Activated naive CD8-positive, alpha-beta T cell treated with anti-CD3 and anti-CD28 coated beads, Interleukin-2, amount 10 ng/mL, durations not matched to agents 7 days and 5 days (primary cell): ENCODE measurements at regions not wholly inside any gene's neighbourhood (a gene's known extent, or its start where the extent isn't known, plus 50 kb on each side); places are given as distances from the start of the nearest gene placed in this dataset.

Experiments used
- ATAC-seq: fragments of 150-1000 bp; cut with Tn5 transposase; one replicate; pipeline ENCODE4 v1.10.0; 2021; ENCODE audit warnings: low read depth, moderate library complexity
- POLR2A ChIA-PET: fragments of 350-600 bp; sonication (Branson Sonifier 250); formaldehyde crosslinking; loops from one replicate; lab custom pipeline; 2021; ENCODE audit warnings: antibody characterized with exemption; lab: Charles Lee
- DNase-seq: peaks from one replicate; pipeline ENCODE4 v3.0.0; 2021
- H3K27ac Mint-ChIP-seq: one replicate; pipeline ENCODE4 v1.8.0; 2022; ENCODE audit warnings: mild to moderate bottlenecking, mixed read lengths
- H3K27me3 Mint-ChIP-seq: one replicate; pipeline ENCODE4 v1.8.0; 2022; ENCODE audit warnings: mild to moderate bottlenecking, moderate library complexity, mixed read lengths
- H3K36me3 Mint-ChIP-seq: one replicate; pipeline ENCODE4 v1.8.0; 2021; ENCODE audit warnings: mild to moderate bottlenecking, mixed read lengths
- H3K4me1 Mint-ChIP-seq: one replicate; pipeline ENCODE4 v1.8.0; 2021; ENCODE audit warnings: mixed read lengths
- H3K4me3 Mint-ChIP-seq: one replicate; pipeline ENCODE4 v1.8.0; 2022; ENCODE audit warnings: mild to moderate bottlenecking, moderate library complexity, mixed read lengths
- H3K9me3 Mint-ChIP-seq: one replicate; pipeline ENCODE4 v1.8.0; 2021; ENCODE audit warnings: mixed read lengths

GRCh38 chr5:158033076-158033475, 174.1 kb upstream of the CLINT1 start:
- Mint-ChIP-seq H3K4me3 (no peak overlapping the region), H3K36me3 (no peaks in the 10 kb centered on the region), H3K27me3 (peaks cover 22% of the 10 kb centered on the region), H3K4me1 (no peaks in the 10 kb centered on the region), H3K27ac (no peak overlapping the region), H3K9me3 (peaks cover 15% of the 10 kb centered on the region)
- no peak for DNase-seq
- ATAC-seq, result no peak
- POLR2A ChIA-PET, result no interaction called here

DNA sequence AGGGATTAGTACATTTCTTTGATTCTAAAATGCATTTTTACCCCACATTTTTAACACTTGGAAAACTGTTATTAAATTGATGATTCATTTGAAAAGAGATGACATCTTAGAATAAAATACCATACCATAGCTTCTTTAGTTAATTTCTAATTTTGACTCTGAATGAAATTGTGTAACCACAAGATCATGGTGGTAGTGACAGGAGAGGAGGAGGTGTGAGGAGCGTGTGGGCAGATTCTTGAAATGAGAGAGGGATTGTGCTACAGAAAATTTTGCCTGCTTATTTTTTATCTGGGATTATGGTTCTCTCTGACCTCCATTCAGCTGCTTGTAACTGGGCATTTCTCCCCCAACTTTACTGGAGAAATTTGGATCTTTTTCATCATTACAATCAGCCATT, 173.3 kb upstream of the CLINT1 start:
- DNase-seq (no peak), ATAC-seq (no peak)
- POLR2A ChIA-PET, result no interaction called here
- no peaks in the 10 kb centered on the region for H3K36me3 Mint-ChIP-seq
- H3K27ac Mint-ChIP-seq, result no peak overlapping the region
- peaks cover 15% of the 10 kb centered on the region for H3K9me3 Mint-ChIP-seq
- no peak overlapping the region for H3K4me3 Mint-ChIP-seq
- H3K4me1 Mint-ChIP-seq, result no peaks in the 10 kb centered on the region
- peaks cover 22% of the 10 kb centered on the region for H3K27me3 Mint-ChIP-seq

- DNase-seq, result no peak
- peaks cover 26% of the 10 kb centered on the region for H3K27me3 Mint-ChIP-seq
- H3K4me1 Mint-ChIP-seq, result no peaks in the 10 kb centered on the region
- H3K4me3 Mint-ChIP-seq, result no peak overlapping the region
- H3K9me3 Mint-ChIP-seq, result peaks cover 2% of the 10 kb centered on the region
- ATAC-seq, result no peak
- POLR2A ChIA-PET, result no interaction called here
- H3K27ac Mint-ChIP-seq, result no peak overlapping the region
- no peaks in the 10 kb centered on the region for H3K36me3 Mint-ChIP-seq
Observed at GRCh38 chr5:158027806-158028775, 169.1 kb upstream of the CLINT1 start.

DNA sequence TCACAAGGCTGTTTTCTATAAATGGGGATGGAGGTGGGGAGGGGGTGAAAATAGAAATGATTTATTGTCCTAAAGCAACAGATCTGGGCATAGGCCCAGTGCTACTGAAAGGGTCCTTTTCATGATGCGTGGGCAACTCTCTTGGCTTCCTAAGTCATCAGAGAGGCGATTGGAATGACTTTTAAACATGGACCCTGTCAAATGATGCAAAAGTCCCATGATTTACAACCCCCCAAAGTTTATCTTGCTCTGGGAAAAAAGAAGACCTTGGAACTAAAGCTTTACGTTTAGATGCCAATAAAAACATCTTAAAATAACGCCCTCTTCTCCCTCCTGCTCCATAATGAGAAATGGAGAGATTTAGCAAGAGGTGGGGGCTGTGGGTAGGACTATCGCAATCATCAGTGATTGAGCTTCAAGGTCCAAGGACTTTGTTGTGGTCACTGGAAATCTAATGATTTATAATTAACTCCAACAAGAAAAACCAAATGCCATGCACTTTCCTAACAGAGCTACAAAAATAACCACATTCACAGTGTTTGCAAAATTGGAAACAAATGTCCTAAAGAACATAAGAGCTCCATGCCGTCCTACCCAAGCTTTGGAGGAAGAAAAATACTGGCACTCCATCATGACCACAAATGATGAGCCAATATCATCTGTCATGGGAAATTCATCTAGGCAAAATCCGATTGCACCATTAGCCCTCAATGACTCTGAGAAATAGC, 167.5 kb upstream of the CLINT1 start:
- Mint-ChIP-seq H3K36me3 (no peaks in the 10 kb centered on the region), H3K9me3 (no peaks in the 10 kb centered on the region), H3K27ac (no peak overlapping the region), H3K27me3 (peaks cover 19% of the 10 kb centered on the region), H3K4me3 (no peak overlapping the region), H3K4me1 (no peaks in the 10 kb centered on the region)
- POLR2A ChIA-PET, result no interaction called here
- DNase-seq (no peak), ATAC-seq (no peak)

DNA sequence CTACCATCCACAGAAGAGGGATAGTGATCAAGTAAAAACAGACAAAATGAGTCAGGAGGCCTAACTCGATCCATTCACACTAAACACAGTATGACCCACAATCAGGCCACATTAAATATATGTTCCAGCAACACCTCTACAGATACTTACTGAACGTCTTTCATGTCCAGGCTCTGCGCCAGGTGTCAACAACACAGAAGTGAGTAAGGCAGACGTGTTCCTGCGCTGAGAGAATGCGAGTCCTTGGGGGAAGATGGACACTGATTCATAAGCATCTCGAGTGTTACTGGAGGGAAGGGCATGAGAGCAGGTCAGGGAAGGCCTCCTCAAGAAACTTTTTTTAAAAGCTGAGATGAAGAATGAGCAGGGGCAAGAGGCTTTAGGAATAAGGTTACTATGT, 164.3 kb upstream of the CLINT1 start:
- Mint-ChIP-seq H3K27ac (no peak overlapping the region), H3K36me3 (no peaks in the 10 kb centered on the region), H3K9me3 (no peaks in the 10 kb centered on the region), H3K4me1 (no peaks in the 10 kb centered on the region), H3K27me3 (peaks cover 9% of the 10 kb centered on the region), H3K4me3 (no peak overlapping the region)
- POLR2A ChIA-PET, result no interaction called here
- no peak for ATAC-seq
- no peak for DNase-seq

DNA sequence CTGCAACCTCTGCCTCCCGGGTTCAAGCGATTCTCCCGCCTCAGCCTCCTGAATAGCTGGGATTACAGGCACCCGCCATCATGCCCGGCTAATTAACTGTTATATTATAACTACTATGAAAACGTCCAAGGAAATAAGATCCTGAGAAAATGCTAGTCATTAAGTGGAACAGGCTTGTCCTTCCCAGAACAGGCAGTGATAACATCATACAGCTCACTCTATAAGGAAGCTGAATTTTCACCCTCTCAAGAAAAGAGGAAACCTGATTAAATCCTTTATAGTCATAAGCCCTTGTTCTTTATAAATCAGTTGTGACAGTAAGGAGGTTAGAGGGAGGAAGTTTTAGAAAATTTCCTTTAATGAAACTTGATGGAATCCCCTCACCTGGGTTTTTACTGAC, 163.9 kb upstream of the CLINT1 start:
- no peak overlapping the region for H3K27ac Mint-ChIP-seq
- H3K4me3 Mint-ChIP-seq, result no peak overlapping the region
- no peaks in the 10 kb centered on the region for H3K9me3 Mint-ChIP-seq
- ATAC-seq (no peak), DNase-seq (no peak)
- H3K4me1 Mint-ChIP-seq, result no peaks in the 10 kb centered on the region
- POLR2A ChIA-PET, result no interaction called here
- peaks cover 9% of the 10 kb centered on the region for H3K27me3 Mint-ChIP-seq
- no peaks in the 10 kb centered on the region for H3K36me3 Mint-ChIP-seq

DNA sequence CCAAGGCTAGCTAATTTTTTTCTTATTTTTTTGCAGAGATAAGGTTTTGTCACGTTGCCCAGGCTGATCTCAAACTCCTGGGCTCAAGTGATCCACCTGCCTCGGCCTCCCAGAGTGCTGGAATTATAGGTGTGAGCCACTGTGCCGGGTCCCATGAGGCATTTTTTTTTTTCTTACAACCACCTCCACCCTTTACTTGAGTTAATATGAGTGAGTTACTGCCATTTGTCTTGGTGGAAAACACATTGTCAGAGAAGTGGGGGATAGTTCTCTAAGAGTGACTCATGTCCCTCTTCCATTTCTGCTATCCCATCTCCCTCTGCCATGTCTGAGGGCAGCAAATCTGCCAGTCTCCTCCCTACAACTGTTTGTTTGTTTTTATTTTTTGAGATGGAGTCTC, 163.4 kb upstream of the CLINT1 start:
- Mint-ChIP-seq H3K27me3 (peaks cover 13% of the 10 kb centered on the region), H3K36me3 (no peaks in the 10 kb centered on the region), H3K4me3 (no peak overlapping the region), H3K4me1 (no peaks in the 10 kb centered on the region), H3K27ac (no peak overlapping the region), H3K9me3 (no peaks in the 10 kb centered on the region)
- DNase-seq, result no peak
- ATAC-seq, result no peak
- POLR2A ChIA-PET, result no interaction called here

DNA sequence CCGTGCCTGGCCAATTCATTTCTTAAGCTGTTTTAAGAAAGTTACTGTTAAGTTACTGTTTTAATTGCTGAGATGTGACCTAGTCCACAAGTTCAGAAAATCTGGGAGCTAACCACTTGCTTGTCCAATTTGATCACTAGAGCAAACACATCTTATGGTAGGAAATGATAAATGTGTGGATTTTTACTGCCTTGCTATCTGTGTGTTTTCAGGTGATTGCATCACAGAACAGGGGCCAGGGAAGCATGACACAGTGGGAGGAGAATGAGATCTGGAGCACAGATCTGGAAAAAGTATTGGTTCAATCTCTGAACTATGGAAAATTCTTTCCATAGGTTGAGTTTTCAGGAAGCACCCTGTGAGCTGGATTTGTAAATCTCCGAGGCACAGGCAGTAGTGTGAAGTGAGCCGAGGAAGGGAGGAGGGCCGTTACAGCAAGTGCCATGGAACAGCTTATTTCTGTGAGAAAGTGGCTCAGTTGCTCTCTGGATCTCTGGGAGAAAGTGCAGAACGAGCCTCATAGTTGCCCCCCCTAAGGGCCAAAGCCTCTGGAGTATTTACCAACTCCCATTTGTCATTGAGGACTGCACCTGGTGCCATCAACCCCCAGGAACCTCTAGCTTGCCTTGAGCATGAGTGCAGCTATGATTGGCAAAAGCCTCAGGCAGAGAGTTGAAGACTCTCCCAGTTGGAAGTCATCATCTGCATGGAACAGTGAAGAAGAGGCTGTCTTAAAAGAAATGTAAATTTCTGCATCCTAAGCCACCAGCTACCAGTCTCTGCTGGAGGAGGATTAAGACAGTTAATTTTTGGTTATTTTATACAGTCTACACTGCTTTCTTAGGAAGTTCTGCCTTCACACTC, 161.8 kb upstream of the CLINT1 start:
- POLR2A ChIA-PET, result no interaction called here
- no peak overlapping the region for H3K27ac Mint-ChIP-seq
- DNase-seq (no peak), ATAC-seq (no peak)
- H3K9me3 Mint-ChIP-seq, result no peaks in the 10 kb centered on the region
- H3K27me3 Mint-ChIP-seq, result peaks cover 18% of the 10 kb centered on the region
- H3K4me3 Mint-ChIP-seq, result no peak overlapping the region
- H3K36me3 Mint-ChIP-seq, result no peaks in the 10 kb centered on the region
- H3K4me1 Mint-ChIP-seq, result no peaks in the 10 kb centered on the region

GRCh38 chr5:158017469-158017868, 158.5 kb upstream of the CLINT1 start:
- POLR2A ChIA-PET, result no interaction called here
- H3K27me3 Mint-ChIP-seq, result peaks cover 21% of the 10 kb centered on the region
- no peaks in the 10 kb centered on the region for H3K9me3 Mint-ChIP-seq
- H3K27ac Mint-ChIP-seq, result no peak overlapping the region
- DNase-seq (no peak), ATAC-seq (no peak)
- no peaks in the 10 kb centered on the region for H3K36me3 Mint-ChIP-seq
- no peak overlapping the region for H3K4me3 Mint-ChIP-seq
- H3K4me1 Mint-ChIP-seq, result no peaks in the 10 kb centered on the region

DNA sequence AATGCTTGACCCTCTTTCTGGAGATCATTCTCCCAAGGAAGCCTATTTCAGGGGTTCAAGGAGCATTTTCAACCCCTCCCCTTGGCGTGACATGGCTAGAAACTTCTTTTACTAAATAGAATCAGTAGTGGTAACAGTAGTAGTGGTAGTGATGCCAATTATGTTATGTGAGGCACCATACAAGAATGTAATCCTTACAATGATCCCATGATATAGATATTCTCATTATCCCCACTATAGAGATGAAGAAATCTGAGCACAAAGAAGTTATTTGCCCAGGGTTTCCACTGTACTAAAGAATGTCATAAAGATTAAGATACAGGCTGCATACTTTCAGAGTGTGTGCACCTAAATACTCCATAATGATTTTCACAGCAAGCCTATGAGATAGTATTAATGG, 155.4 kb upstream of the CLINT1 start:
- no peak for ATAC-seq
- H3K27ac Mint-ChIP-seq, result no peak overlapping the region

DNA sequence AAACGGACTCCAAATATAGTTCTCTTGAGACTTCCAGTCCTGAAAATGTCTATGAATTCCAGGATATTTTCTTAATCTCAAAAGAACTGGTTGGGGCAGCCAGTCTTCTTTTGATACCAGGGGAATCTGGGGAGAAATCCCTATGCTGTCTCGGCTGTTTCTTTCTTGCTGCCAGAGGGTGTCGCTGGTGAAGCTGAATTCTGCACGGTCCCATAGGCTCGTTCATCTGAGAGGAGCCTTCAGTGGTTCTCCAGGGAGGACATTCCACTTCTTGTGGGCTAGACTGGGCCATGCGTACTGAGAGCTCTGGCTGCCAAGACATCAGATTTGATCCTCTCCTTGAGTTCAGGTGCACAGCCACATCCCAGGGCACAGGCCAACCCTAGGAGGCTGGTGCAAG, 155.0 kb upstream of the CLINT1 start:
- Mint-ChIP-seq H3K4me1 (no peaks in the 10 kb centered on the region), H3K9me3 (no peaks in the 10 kb centered on the region), H3K36me3 (no peaks in the 10 kb centered on the region), H3K4me3 (no peak overlapping the region), H3K27me3 (peaks cover 18% of the 10 kb centered on the region), H3K27ac (no peak overlapping the region)
- DNase-seq (no peak), ATAC-seq (no peak)
- POLR2A ChIA-PET, result no interaction called here

More for the DNA sequence above, 155.4 kb upstream of the CLINT1 start:
- H3K9me3 Mint-ChIP-seq, result no peaks in the 10 kb centered on the region
- H3K4me3 Mint-ChIP-seq, result no peak overlapping the region
- no peaks in the 10 kb centered on the region for H3K4me1 Mint-ChIP-seq
- no peaks in the 10 kb centered on the region for H3K36me3 Mint-ChIP-seq
- no peak for DNase-seq
- peaks cover 18% of the 10 kb centered on the region for H3K27me3 Mint-ChIP-seq
- POLR2A ChIA-PET, result no interaction called here

DNA sequence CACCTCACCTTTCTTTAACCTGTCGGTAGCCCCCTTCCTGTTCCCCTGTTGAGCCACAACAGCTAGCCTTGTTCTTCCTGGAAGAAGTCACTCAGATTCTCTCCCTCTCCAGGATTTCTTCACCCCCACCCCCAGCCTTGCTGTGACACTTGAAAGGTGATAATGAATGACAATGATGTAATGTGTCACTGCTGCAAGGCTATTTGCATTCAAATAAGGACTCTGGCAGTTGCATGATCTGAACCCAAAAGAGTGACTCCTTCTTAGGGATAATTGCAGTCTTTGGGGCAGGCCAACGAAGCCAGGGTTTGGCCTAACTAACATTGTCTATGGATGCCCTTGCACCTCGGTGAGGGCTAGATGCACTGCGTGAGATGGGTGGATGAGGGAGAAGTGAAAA, 154.4 kb upstream of the CLINT1 start:
- DNase-seq, result no peak
- ATAC-seq, result no peak
- no peak overlapping the region for H3K27ac Mint-ChIP-seq
- peaks cover 16% of the 10 kb centered on the region for H3K27me3 Mint-ChIP-seq
- POLR2A ChIA-PET, result no interaction called here
- H3K36me3 Mint-ChIP-seq, result no peaks in the 10 kb centered on the region
- no peak overlapping the region for H3K4me3 Mint-ChIP-seq
- H3K9me3 Mint-ChIP-seq, result no peaks in the 10 kb centered on the region
- no peaks in the 10 kb centered on the region for H3K4me1 Mint-ChIP-seq

DNA sequence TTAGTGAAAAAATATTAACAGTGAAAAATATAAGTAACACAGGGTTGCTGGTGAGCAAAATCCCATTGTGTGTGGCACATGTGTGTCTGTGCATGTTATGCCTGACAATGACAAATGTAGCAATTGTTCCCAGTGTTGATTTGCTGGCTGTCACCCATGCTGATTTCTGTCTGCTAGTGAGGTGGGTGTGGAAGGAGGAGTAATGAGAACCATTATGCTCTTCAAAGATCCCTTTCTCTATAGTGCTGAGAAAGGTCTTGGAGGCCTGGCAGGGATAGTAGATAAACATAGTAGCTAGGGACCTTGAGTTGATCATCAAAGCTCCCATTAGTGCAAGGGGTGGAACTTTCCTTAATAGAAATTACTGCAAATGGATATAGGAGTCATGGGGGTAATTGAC, 152.5 kb upstream of the CLINT1 start:
- POLR2A ChIA-PET, result no interaction called here
- no peak overlapping the region for H3K4me3 Mint-ChIP-seq
- no peaks in the 10 kb centered on the region for H3K36me3 Mint-ChIP-seq
- ATAC-seq (no peak), DNase-seq (no peak)
- peaks cover 7% of the 10 kb centered on the region for H3K27me3 Mint-ChIP-seq
- H3K9me3 Mint-ChIP-seq, result no peaks in the 10 kb centered on the region
- H3K27ac Mint-ChIP-seq, result no peak overlapping the region
- H3K4me1 Mint-ChIP-seq, result no peaks in the 10 kb centered on the region
